ENCODE measurements at regions not wholly inside any gene's neighbourhood (a gene's known extent, or its start where the extent isn't known, plus 50 kb on each side); places are given as distances from the start of the nearest gene placed in this dataset.

DNA sequence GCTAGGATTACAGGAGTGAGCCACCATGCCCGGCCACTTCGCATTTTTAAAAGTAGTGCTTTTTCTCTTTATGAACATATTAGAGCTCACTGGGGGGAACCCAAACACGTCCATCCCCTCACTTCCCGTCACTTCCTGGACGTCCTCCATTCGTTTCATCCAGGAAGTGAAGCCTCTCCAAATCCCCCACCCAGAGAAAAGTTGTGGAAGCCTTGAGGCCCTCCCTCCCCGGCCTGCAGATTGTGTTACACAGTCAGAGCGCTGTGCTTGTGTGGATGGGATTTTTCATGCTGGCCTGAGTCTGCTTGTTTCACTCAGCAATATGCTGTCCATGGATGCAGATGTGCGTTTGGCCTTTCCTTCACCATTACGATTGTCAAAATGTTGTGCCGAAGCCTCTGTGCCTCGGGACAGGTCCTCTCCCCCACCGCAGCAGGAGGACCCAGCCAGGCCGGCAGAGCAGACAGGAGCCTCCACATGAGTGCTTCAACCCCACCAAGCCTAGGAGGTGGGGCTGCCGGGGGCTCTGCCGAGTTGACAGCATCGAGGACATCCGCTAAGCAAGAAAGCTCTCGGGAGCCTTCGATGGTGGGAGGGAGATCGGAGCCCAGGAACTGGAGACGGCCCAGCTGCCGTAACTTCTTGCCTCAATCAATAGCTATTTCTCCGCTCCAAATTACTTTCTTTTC, 121.6 kb upstream of the PPP1R26 start:
- TF ChIP-seq, protein P1, sequence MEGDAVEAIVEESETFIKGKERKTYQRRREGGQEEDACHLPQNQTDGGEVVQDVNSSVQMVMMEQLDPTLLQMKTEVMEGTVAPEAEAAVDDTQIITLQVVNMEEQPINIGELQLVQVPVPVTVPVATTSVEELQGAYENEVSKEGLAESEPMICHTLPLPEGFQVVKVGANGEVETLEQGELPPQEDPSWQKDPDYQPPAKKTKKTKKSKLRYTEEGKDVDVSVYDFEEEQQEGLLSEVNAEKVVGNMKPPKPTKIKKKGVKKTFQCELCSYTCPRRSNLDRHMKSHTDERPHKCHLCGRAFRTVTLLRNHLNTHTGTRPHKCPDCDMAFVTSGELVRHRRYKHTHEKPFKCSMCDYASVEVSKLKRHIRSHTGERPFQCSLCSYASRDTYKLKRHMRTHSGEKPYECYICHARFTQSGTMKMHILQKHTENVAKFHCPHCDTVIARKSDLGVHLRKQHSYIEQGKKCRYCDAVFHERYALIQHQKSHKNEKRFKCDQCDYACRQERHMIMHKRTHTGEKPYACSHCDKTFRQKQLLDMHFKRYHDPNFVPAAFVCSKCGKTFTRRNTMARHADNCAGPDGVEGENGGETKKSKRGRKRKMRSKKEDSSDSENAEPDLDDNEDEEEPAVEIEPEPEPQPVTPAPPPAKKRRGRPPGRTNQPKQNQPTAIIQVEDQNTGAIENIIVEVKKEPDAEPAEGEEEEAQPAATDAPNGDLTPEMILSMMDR (IDR thresholded peaks at IDR 0.05), result no peak
- TF ChIP-seq POLR2A (IDR thresholded peaks at IDR 0.05; ENCODE audit: low read depth), result no peak
